Pons (tissue), 1 donor: ENCODE measurements at regions not wholly inside any gene's neighbourhood (a gene's known extent, or its start where the extent isn't known, plus 50 kb on each side); places are given as distances from the start of the nearest gene placed in this dataset.
"Not testable (repeated sequence)": the region's sequence is repeated elsewhere in the genome, so short reads cannot be mapped to it uniquely, and the experiment has no call there.

ENCODE experiments used
- DNase-seq: peaks from one replicate; pipeline ENCODE4 v3.0.0-alpha.2; 2016; ENCODE audit warnings: low spot score

- DNase-seq, result no peak
Observed at GRCh38 chr1:213680677-213681325, 307.0 kb upstream of the PROX1 start.

- DNase-seq, result no peak
Observed at GRCh38 chr1:213681788-213682340, 305.9 kb upstream of the PROX1 start.

- no peak for DNase-seq
Observed at GRCh38 chr1:213683529-213683928, 304.2 kb upstream of the PROX1 start.

- DNase-seq, result no peak
Observed at GRCh38 chr1:213684454-213684853, 303.3 kb upstream of the PROX1 start.

- DNase-seq, result no peak
Observed at GRCh38 chr1:213685992-213686582, 301.7 kb upstream of the PROX1 start.

- no peak for DNase-seq
Observed at GRCh38 chr1:213686983-213687382, 300.8 kb upstream of the PROX1 start.

GRCh38 chr1:213687832-213688231, 299.9 kb upstream of the PROX1 start:
- DNase-seq, result no peak

GRCh38 chr1:213688655-213689054, 299.1 kb upstream of the PROX1 start:
- DNase-seq, result no peak

GRCh38 chr1:213689260-213689659, 298.5 kb upstream of the PROX1 start:
- no peak for DNase-seq

GRCh38 chr1:213690341-213690917, 297.3 kb upstream of the PROX1 start:
- DNase-seq, result no peak

- DNase-seq, result no peak
Observed at GRCh38 chr1:213692321-213692720, 295.5 kb upstream of the PROX1 start.

- DNase-seq, result no peak
Observed at GRCh38 chr1:213693864-213694263, 293.9 kb upstream of the PROX1 start.

GRCh38 chr1:213697192-213697802, 290.5 kb upstream of the PROX1 start:
- no peak for DNase-seq

- DNase-seq, result no peak
Observed at GRCh38 chr1:213698092-213698702, 289.6 kb upstream of the PROX1 start.

GRCh38 chr1:213702703-213703102, 285.1 kb upstream of the PROX1 start:
- DNase-seq, result no peak

- DNase-seq, result no peak
Observed at GRCh38 chr1:213704941-213705340, 282.8 kb upstream of the PROX1 start.

- not testable (repeated sequence) for DNase-seq
Observed at GRCh38 chr1:213711833-213712490, 275.8 kb upstream of the PROX1 start.

GRCh38 chr1:213714645-213715044, 273.1 kb upstream of the PROX1 start:
- DNase-seq, result no peak

- DNase-seq, result no peak
Observed at GRCh38 chr1:213715182-213715581, 272.6 kb upstream of the PROX1 start.

GRCh38 chr1:213719462-213719861, 268.3 kb upstream of the PROX1 start:
- no peak for DNase-seq

- DNase-seq, result no peak
Observed at GRCh38 chr1:213720032-213720431, 267.7 kb upstream of the PROX1 start.

- DNase-seq, result no peak
Observed at GRCh38 chr1:213723187-213723586, 264.6 kb upstream of the PROX1 start.
